ENCODE measurements at regions not wholly inside any gene's neighbourhood (a gene's known extent, or its start where the extent isn't known, plus 50 kb on each side); places are given as distances from the start of the nearest gene placed in this dataset.

DNA sequence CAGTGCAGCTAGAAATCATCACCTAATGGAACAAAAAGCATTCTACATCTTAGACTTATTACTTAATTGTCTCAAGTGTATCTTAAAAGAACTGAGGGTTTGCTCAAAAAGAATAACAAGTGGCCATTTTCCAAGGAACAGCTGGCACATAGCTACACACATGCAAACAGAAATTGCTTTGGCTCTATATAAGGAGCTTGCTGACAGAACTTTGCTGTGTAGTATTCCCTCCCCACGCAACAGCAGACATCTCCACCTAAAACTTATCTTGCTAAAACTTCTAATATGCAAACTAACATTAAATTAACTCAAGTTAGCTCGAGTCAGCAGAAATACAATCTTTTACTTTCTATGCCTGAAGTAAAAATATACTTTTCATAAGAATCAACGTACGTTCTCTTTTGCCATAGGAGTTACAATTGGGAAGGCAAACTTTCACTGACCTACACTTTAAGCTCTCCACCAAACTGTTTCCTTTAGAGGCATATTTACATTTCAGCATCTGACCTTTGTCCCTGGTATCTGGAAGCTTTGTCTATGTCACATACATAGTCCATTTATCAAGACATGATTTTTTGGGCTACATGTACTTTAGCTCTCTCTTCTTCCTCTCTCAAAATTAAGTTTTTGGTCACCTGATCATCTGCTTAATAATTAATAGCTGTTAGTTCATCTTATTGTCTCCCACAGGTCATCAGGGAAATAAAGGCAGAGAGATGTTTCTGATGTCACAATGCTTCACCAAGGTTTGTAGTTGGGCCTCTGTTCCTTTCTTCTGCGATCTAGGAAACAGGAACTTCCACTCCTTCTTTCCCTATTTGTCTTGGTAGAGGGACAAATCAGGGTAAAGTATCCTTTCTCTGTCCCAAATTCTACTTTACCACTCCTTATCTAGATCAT, 163.4 kb upstream of the AGTR1 start:
- no peaks in the 10 kb centered on the region for H3K9me3 ChIP-seq (ENCODE audit: control insufficient read depth in 1 of 2, low read length in 2 of 2)
- Mint-ChIP-seq H3K27ac (no peak overlapping the region), H3K36me3 (no peaks in the 10 kb centered on the region), H3K4me3 (no peak overlapping the region), H3K9me3 (peaks cover 0 to 5% (median 0%) of the 10 kb centered on the region in 8 donors), H3K4me1 (no peaks in the 10 kb centered on the region), H3K27me3 (no peaks in the 10 kb centered on the region)
- intact Hi-C loops (cut with micrococcal nuclease): no loop called here
- no peak overlapping the region for H3K27ac ChIP-seq (ENCODE audit: low read depth, low read length)
- H3K36me3 ChIP-seq (ENCODE audit: insufficient read depth, low read length): no peaks in the 10 kb centered on the region
- no peak for DNase-seq
- no peaks in the 10 kb centered on the region for H3K27me3 ChIP-seq (ENCODE audit: insufficient read depth, low read length)
- ChIA-PET CTCF (ENCODE audit: partially characterized antibody) (no interaction called here), POLR2A (ENCODE audit: partially characterized antibody) (no interaction called here)
- H3K4me3 ChIP-seq (ENCODE audit: low read length in 2 of 2): no peak overlapping the region
- no peaks in the 10 kb centered on the region for H3K4me1 ChIP-seq (ENCODE audit: insufficient read depth, low read length)

DNA sequence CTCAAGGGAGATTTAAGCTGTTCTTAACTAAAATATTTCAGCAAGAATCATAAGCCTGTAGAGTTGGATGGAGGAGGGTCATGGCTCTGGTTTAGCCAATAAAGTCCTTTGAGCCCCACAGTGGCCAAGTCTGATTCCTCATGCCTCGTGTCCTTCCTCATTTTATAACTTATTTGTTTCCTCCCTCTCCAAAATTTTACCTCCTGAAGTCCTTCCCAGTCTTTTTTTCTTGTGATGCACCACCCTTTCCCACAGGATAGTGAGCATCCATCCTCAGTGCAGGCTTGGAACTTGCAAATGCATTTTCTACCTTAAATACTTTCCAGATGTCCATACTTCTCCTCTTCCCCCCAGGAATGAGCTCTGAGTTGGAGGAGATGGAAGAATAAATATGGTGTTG, 162.7 kb upstream of the AGTR1 start:
- CTCF ChIA-PET (ENCODE audit: partially characterized antibody): no interaction called here
- Histone ChIP-seq H3K9me3 (ENCODE audit: control insufficient read depth in 1 of 2, low read length in 2 of 2) (no peaks in the 10 kb centered on the region), H3K4me1 (ENCODE audit: insufficient read depth, low read length) (no peaks in the 10 kb centered on the region), H3K27ac (ENCODE audit: low read depth, low read length) (no peak overlapping the region), H3K4me3 (ENCODE audit: low read length in 2 of 2) (no peak overlapping the region), H3K36me3 (ENCODE audit: insufficient read depth, low read length) (no peaks in the 10 kb centered on the region), H3K27me3 (ENCODE audit: insufficient read depth, low read length) (no peaks in the 10 kb centered on the region)
- no peak overlapping the region for H3K4me3 Mint-ChIP-seq
- intact Hi-C loops (cut with micrococcal nuclease): no loop called here
- H3K9me3 Mint-ChIP-seq: peaks cover 0 to 5% (median 0%) of the 10 kb centered on the region in 8 donors
- H3K27ac Mint-ChIP-seq: no peak overlapping the region
- no peaks in the 10 kb centered on the region for H3K27me3 Mint-ChIP-seq
- H3K4me1 Mint-ChIP-seq: no peaks in the 10 kb centered on the region
- no peaks in the 10 kb centered on the region for H3K36me3 Mint-ChIP-seq
- POLR2A ChIA-PET (ENCODE audit: partially characterized antibody): no interaction called here
- DNase-seq: no peak

DNA sequence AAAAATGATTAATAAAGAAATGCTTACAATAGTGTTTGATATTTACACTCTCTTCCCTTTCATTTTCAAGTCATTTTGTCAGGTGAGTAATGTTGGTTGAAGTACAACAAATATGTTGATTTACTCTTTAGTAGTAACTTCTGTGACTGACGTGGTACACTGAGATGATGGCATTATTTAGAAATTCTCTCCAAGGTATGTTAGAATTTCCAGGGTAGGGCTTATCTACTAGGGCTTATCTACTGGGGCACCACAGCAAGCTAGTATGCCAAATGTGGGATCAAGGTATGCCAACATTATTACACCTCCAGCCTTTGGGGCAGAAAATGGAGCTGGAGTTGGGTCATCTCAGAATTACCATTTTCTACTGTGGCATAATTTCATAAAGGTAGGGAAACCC, 157.4 kb upstream of the AGTR1 start:
- no peak for DNase-seq
- no peak overlapping the region for H3K4me3 ChIP-seq (ENCODE audit: low read length in 2 of 2)
- no peaks in the 10 kb centered on the region for H3K27me3 ChIP-seq (ENCODE audit: insufficient read depth, low read length)
- H3K27me3 Mint-ChIP-seq: no peaks in the 10 kb centered on the region
- H3K27ac Mint-ChIP-seq: no peak overlapping the region
- no peaks in the 10 kb centered on the region for H3K36me3 ChIP-seq (ENCODE audit: insufficient read depth, low read length)
- H3K36me3 Mint-ChIP-seq: no peaks in the 10 kb centered on the region
- no peak overlapping the region for H3K4me3 Mint-ChIP-seq
- H3K27ac ChIP-seq (ENCODE audit: low read depth, low read length): no peak overlapping the region
- ChIA-PET POLR2A (ENCODE audit: partially characterized antibody) (no interaction called here), CTCF (ENCODE audit: partially characterized antibody) (no interaction called here)
- intact Hi-C loops (cut with micrococcal nuclease): no loop called here
- peaks cover 0 to 2% (median 0%) of the 10 kb centered on the region in 8 donors for H3K9me3 Mint-ChIP-seq
- H3K4me1 ChIP-seq (ENCODE audit: insufficient read depth, low read length): no peaks in the 10 kb centered on the region
- H3K9me3 ChIP-seq (ENCODE audit: control insufficient read depth in 1 of 2, low read length in 2 of 2): no peaks in the 10 kb centered on the region
- no peaks in the 10 kb centered on the region for H3K4me1 Mint-ChIP-seq

DNA sequence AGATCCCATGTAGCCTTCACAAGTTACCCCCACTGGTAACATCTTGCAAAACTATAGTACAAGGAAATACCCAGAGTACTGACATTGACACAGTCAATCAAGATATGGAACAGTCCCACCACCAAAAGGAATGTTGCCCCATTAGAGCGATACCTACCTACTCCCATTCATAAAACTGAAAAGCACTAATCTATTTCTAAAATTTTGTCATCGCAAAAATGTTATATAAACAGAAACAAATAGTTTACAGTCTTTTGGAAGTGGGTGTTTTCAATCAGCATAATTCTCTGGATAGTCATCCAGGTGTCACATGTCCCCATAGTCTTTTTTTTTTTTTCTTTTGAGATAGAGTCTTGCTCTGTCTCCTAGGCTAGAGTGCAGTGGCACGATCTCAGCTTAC, 156.9 kb upstream of the AGTR1 start:
- intact Hi-C loops (cut with micrococcal nuclease): no loop called here
- Mint-ChIP-seq H3K27ac (no peak overlapping the region), H3K4me1 (no peaks in the 10 kb centered on the region), H3K9me3 (peaks cover 0 to 2% (median 0%) of the 10 kb centered on the region in 8 donors), H3K4me3 (no peak overlapping the region), H3K27me3 (no peaks in the 10 kb centered on the region), H3K36me3 (no peaks in the 10 kb centered on the region)
- Histone ChIP-seq H3K36me3 (ENCODE audit: insufficient read depth, low read length) (no peaks in the 10 kb centered on the region), H3K27ac (ENCODE audit: low read depth, low read length) (no peak overlapping the region), H3K9me3 (ENCODE audit: control insufficient read depth in 1 of 2, low read length in 2 of 2) (no peaks in the 10 kb centered on the region), H3K4me1 (ENCODE audit: insufficient read depth, low read length) (no peaks in the 10 kb centered on the region), H3K27me3 (ENCODE audit: insufficient read depth, low read length) (no peaks in the 10 kb centered on the region), H3K4me3 (ENCODE audit: low read length in 2 of 2) (no peak overlapping the region)
- DNase-seq: no peak
- ChIA-PET CTCF (ENCODE audit: partially characterized antibody) (no interaction called here), POLR2A (ENCODE audit: partially characterized antibody) (no interaction called here)

DNA sequence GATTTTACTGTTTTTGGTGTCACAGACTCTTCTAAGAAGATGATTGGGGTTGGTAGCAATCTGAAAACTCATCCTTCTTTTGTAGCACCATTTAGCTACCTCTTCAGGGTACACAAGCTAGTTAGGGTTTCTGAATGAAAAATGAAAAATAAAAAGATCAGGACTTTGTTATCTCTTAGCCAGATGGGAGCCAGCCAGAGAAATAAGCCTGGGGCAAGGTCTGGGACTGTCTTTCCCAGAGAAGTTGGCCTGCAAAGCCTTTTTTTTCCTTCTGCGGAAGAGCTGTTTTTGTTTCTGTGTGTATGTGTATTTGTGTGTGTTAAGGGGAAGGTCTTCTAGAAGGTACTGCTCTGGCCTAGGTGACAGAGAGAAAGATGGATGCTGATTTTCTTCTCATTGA, 150.7 kb upstream of the AGTR1 start:
- H3K4me3 ChIP-seq (ENCODE audit: low read length in 2 of 2): no peak overlapping the region
- Mint-ChIP-seq H3K36me3 (no peaks in the 10 kb centered on the region), H3K27ac (no peak overlapping the region), H3K27me3 (no peaks in the 10 kb centered on the region), H3K4me1 (no peaks in the 10 kb centered on the region), H3K4me3 (no peak overlapping the region), H3K9me3 (peaks cover 0 to 5% (median 0%) of the 10 kb centered on the region in 8 donors)
- no peaks in the 10 kb centered on the region for H3K4me1 ChIP-seq (ENCODE audit: insufficient read depth, low read length)
- H3K27me3 ChIP-seq (ENCODE audit: insufficient read depth, low read length): no peaks in the 10 kb centered on the region
- intact Hi-C loops (cut with micrococcal nuclease): no loop called here
- POLR2A ChIA-PET (ENCODE audit: partially characterized antibody): no interaction called here
- no peaks in the 10 kb centered on the region for H3K36me3 ChIP-seq (ENCODE audit: insufficient read depth, low read length)
- H3K27ac ChIP-seq (ENCODE audit: low read depth, low read length): no peak overlapping the region
- CTCF ChIA-PET (ENCODE audit: partially characterized antibody): no interaction called here
- no peak for DNase-seq
- H3K9me3 ChIP-seq (ENCODE audit: control insufficient read depth in 1 of 2, low read length in 2 of 2): no peaks in the 10 kb centered on the region

DNA sequence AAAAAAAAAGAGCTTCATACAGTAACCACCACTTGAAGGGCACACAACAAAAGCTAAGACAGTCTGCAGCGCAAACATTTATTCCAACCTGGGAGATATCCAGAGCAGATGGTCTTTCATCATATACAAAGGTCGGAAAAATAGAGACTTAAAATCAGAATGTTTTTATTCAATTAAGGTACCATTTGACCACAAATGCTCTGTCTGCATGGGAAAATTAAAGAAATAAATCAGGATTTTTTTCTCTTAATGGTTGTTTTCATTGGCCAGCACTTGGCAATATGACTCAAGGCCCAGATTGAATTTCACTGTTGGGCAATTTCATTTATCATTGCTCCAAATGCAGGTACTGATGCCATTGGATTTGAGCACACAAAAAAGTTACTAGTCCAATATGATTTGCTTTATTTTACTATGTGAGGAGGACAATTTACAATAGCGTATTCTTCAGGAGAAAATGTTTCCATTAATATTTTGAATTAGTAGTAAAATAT, 145.9 kb upstream of the AGTR1 start:
- Histone ChIP-seq H3K36me3 (ENCODE audit: insufficient read depth, low read length) (no peaks in the 10 kb centered on the region), H3K27me3 (ENCODE audit: insufficient read depth, low read length) (no peaks in the 10 kb centered on the region), H3K9me3 (ENCODE audit: control insufficient read depth in 1 of 2, low read length in 2 of 2) (no peaks in the 10 kb centered on the region), H3K27ac (ENCODE audit: low read depth, low read length) (no peak overlapping the region), H3K4me1 (ENCODE audit: insufficient read depth, low read length) (no peaks in the 10 kb centered on the region), H3K4me3 (ENCODE audit: low read length in 2 of 2) (no peak overlapping the region)
- intact Hi-C loops (cut with micrococcal nuclease): no loop called here
- H3K36me3 Mint-ChIP-seq: no peaks in the 10 kb centered on the region
- H3K27ac Mint-ChIP-seq: no peak overlapping the region
- peaks cover 0 to 5% (median 0%) of the 10 kb centered on the region in 8 donors for H3K9me3 Mint-ChIP-seq
- ChIA-PET POLR2A (ENCODE audit: partially characterized antibody) (no interaction called here), CTCF (ENCODE audit: partially characterized antibody) (no interaction called here)
- H3K4me1 Mint-ChIP-seq: no peaks in the 10 kb centered on the region
- no peak overlapping the region for H3K4me3 Mint-ChIP-seq
- H3K27me3 Mint-ChIP-seq: no peaks in the 10 kb centered on the region
- no peak for DNase-seq

DNA sequence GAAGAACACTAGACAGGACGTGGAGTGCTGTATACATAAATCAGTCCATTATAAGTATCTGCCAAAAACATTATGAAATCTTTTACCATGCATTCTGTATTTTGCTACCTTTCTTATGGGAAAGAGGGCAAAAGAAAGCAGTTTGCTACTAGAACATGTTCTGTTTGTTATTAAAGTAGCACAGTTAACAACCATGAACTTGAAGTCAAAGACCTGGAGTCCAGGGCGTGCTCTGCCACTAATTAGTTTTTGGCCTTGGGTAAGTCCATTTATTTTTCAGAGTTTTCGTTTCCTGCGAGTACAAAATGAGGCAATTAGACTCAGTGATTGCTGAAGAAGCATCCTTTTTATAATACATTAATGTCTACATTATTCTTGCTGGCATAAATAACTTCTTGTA, 143.3 kb upstream of the AGTR1 start:
- CTCF ChIA-PET (ENCODE audit: partially characterized antibody): no interaction called here
- intact Hi-C loops (cut with micrococcal nuclease): no loop called here
- no peaks in the 10 kb centered on the region for H3K4me1 ChIP-seq (ENCODE audit: insufficient read depth, low read length)
- Mint-ChIP-seq H3K36me3 (no peaks in the 10 kb centered on the region), H3K4me3 (no peak overlapping the region), H3K27me3 (no peaks in the 10 kb centered on the region), H3K27ac (peak overlapping the region in 1 of 7 donors; percentile 38), H3K4me1 (no peaks in the 10 kb centered on the region), H3K9me3 (peaks cover 0 to 4% (median 0%) of the 10 kb centered on the region in 8 donors)
- no peaks in the 10 kb centered on the region for H3K9me3 ChIP-seq (ENCODE audit: control insufficient read depth in 1 of 2, low read length in 2 of 2)
- H3K4me3 ChIP-seq (ENCODE audit: low read length in 2 of 2): no peak overlapping the region
- POLR2A ChIA-PET (ENCODE audit: partially characterized antibody): no interaction called here
- no peak overlapping the region for H3K27ac ChIP-seq (ENCODE audit: low read depth, low read length)
- H3K27me3 ChIP-seq (ENCODE audit: insufficient read depth, low read length): no peaks in the 10 kb centered on the region
- no peaks in the 10 kb centered on the region for H3K36me3 ChIP-seq (ENCODE audit: insufficient read depth, low read length)
- no peak for DNase-seq
